ENCODE measurements at regions not wholly inside any gene's neighbourhood (a gene's known extent, or its start where the extent isn't known, plus 50 kb on each side); places are given as distances from the start of the nearest gene placed in this dataset.

- DNase-seq (ENCODE audit: low read depth), result no peak
- TF ChIP-seq, protein P1, sequence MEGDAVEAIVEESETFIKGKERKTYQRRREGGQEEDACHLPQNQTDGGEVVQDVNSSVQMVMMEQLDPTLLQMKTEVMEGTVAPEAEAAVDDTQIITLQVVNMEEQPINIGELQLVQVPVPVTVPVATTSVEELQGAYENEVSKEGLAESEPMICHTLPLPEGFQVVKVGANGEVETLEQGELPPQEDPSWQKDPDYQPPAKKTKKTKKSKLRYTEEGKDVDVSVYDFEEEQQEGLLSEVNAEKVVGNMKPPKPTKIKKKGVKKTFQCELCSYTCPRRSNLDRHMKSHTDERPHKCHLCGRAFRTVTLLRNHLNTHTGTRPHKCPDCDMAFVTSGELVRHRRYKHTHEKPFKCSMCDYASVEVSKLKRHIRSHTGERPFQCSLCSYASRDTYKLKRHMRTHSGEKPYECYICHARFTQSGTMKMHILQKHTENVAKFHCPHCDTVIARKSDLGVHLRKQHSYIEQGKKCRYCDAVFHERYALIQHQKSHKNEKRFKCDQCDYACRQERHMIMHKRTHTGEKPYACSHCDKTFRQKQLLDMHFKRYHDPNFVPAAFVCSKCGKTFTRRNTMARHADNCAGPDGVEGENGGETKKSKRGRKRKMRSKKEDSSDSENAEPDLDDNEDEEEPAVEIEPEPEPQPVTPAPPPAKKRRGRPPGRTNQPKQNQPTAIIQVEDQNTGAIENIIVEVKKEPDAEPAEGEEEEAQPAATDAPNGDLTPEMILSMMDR (IDR thresholded peaks at IDR 0.05; ENCODE audit: control insufficient read depth, extremely low read depth, insufficient read depth), result no peak
- H3K4me3 ChIP-seq (ENCODE audit: low read depth, low read length), result no peak overlapping the region
Measured at GRCh38 chr2:237180187-237180586, 94.5 kb downstream of the COPS8 start.

DNA sequence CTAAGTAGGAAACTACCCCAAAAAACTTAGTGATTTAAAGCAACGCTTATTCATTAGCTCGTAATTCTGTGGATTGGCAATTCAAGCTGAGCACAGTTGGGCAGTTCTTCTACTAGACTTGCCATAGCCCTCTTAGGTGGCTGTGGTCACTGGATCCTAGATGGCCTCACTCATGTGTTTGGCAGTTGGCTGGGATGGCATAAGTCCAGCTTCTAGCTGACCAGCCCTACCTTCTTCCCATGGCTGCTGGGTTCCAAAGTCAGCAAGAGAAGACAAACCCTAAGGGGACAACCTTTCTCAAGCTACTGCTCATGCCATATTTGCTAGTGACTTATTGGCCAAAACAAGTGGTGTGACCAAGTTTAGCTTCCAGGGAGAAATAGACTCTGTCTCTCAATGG, 95.3 kb downstream of the COPS8 start:
- H3K4me3 ChIP-seq (ENCODE audit: low read depth, low read length), result no peak overlapping the region
- TF ChIP-seq, protein P1 (IDR thresholded peaks at IDR 0.05; ENCODE audit: control insufficient read depth, extremely low read depth, insufficient read depth), result no peak
- no peak for DNase-seq (ENCODE audit: low read depth)

- no peak for DNase-seq (ENCODE audit: low read depth)
- no peak overlapping the region for H3K4me3 ChIP-seq (ENCODE audit: low read depth, low read length)
- TF ChIP-seq, protein P1 (IDR thresholded peaks at IDR 0.05; ENCODE audit: control insufficient read depth, extremely low read depth, insufficient read depth), result no peak
Measured at GRCh38 chr2:237181844-237182243, 96.2 kb downstream of the COPS8 start.

DNA sequence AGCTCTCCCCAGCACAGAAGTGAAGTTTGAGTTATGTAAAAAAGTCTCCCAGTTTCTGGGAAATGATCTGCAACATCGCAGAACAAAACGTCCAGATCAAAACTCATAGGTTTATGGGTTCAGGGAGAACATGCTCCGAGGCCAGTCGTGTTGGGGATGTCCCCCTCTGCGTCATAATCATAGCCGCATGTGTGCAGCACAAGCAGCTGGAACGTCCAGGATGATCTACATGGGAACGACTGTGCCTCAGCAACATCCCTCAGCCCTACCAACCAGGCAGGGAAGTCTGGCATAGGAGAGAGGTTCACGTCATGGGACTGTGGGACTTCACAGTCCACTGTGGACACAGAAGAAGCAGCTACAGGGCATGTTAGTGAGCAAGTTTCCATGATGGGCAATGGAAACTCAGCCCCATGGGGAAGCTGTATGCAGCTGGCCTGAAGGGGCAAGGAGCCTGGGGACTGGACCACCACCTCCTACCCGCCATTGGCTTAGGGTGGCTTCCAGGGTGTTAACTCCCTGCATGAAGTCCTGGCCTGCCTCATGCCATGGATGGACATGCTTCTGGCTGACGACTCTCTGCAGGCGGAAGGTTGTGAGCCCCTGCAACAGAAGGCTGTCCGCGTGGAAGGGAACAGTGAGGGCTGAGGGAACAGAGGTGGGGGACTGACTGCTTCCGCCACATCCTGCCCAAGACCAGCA, 96.9 kb downstream of the COPS8 start:
- TF ChIP-seq, protein P1 (IDR thresholded peaks at IDR 0.05; ENCODE audit: control insufficient read depth, extremely low read depth, insufficient read depth), result no peak
- no peak overlapping the region for H3K4me3 ChIP-seq (ENCODE audit: low read depth, low read length)
- DNase-seq (ENCODE audit: low read depth), result no peak

DNA sequence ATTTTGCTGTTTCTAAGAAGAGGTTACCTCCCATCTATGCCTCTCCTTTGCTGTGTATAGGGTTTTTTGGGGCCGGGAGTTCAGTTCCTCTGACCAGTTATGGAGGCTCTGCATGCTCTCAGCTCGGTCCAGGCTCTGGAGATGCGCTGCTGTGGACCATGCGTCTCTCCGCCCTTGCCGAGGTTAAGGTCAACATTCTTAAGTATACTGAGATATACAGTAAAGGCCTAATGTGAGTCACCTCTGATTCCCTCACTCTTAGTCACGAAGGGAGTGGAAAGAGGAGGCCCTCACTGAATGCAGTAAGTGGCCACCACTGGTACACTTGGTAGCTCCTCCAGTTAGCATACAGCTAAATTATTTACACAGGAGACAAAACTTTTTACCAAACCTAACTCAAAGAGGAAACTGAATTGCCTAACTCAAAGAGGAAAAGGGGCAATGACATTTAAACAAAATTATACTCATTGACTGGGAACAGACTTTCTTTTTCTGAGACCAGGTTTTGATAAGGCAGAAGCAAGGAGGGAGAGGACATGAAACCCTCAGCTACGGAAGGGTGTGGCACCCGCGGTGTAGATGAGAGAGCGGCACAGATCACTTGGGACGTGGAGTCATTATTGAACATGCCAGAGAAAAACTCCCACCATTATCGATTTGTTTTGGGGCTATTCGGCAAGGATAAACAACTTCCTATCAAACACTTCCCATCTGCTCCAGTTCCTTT, 98.7 kb downstream of the COPS8 start:
- TF ChIP-seq, protein P1 (IDR thresholded peaks at IDR 0.05; ENCODE audit: control insufficient read depth, extremely low read depth, insufficient read depth), result no peak
- H3K4me3 ChIP-seq (ENCODE audit: low read depth, low read length), result no peak overlapping the region
- DNase-seq (ENCODE audit: low read depth), result no peak

DNA sequence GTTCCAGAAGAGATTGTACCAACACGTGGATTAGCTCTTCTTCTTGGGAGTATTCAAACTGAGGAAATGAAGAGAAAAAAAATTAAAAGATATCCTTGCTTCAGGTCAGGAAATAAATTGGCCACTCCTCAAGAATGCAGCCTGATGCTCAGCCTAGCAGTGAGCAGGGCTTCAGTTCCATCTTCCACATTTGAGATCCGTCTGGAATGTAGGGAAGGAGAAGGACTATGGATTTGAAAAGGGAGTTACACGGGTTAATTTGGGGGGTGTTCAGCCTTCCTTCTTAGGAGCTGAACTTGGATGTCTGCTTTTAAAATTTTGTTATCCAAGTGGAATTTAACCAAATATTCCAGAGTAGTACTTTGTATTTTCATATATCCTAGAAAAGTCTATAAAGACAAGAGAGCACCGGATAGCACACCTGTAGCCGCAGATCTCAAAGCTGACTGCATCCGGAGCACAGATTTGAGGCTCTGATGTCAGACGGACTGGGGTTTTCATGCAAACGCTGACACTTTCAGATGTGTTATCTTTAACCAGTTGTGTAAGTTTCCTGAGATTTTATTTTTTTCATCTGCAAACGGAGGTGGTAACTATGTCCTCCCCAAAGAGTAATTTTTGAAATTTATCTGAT, 99.3 kb downstream of the COPS8 start:
- TF ChIP-seq, protein P1 (IDR thresholded peaks at IDR 0.05; ENCODE audit: control insufficient read depth, extremely low read depth, insufficient read depth), result no peak
- H3K4me3 ChIP-seq (ENCODE audit: low read depth, low read length), result no peak overlapping the region
- DNase-seq (ENCODE audit: low read depth), result no peak
